PFSK-1 (cell line): ENCODE measurements at regions not wholly inside any gene's neighbourhood (a gene's known extent, or its start where the extent isn't known, plus 50 kb on each side); places are given as distances from the start of the nearest gene placed in this dataset.

ENCODE experiments used
- FOXP2 ChIP-seq: optimal IDR thresholded peaks from 2 replicates; pipeline ENCODE3; 2011; ENCODE audit warnings: borderline replicate concordance, control low read depth, inconsistent platforms; ENCODE audit not compliant: insufficient read depth; ENCODE audit errors: extremely low read length, extremely low read depth
- POLR2AphosphoS5 ChIP-seq: IDR thresholded peaks from 2 replicates; pipeline ENCODE4 v1.6.1; 2012; ENCODE audit warnings: low read depth, mild to moderate bottlenecking, control low read depth, low read length, moderate library complexity
- REST ChIP-seq, 2 experiments: IDR thresholded peaks; 2 replicates each; pipeline versions ENCODE4 v1.6.1 to v1.8.0; 2011 to 2012; ENCODE audit warnings: low read depth in 2 of 2, low read length in 2 of 2, control low read depth in 1 of 2, inconsistent platforms in 1 of 2, mild to moderate bottlenecking in 1 of 2, moderate library complexity in 1 of 2; ENCODE audit not compliant: insufficient read depth in 1 of 2
- SIN3A ChIP-seq: IDR thresholded peaks from 2 replicates; pipeline ENCODE4 v1.6.1; 2012; ENCODE audit warnings: mild to moderate bottlenecking, low read length, moderate library complexity, borderline replicate concordance; ENCODE audit not compliant: insufficient read depth
- TAF1 ChIP-seq: IDR thresholded peaks from 2 replicates; pipeline ENCODE4 v1.6.1; 2012; ENCODE audit warnings: low read length, control low read depth, borderline replicate concordance; ENCODE audit not compliant: insufficient read depth

GRCh38 chr2:66281980-66282379 lies 152.9 kb upstream of the MEIS1 start:
- no peak for TF ChIP-seq SIN3A
- no peak for TF ChIP-seq TAF1
- no peak for TF ChIP-seq REST (IDR thresholded peaks at IDR 0.05; ENCODE audit: insufficient read depth in 1 of 2, low read depth in 2 of 2, low read length in 2 of 2)
- TF ChIP-seq FOXP2 = no peak
- TF ChIP-seq POLR2AphosphoS5 = no peak

GRCh38 chr2:66279024-66279423 lies 155.9 kb upstream of the MEIS1 start:
- TF ChIP-seq SIN3A (no peak), POLR2AphosphoS5 (no peak), REST (IDR thresholded peaks at IDR 0.05; ENCODE audit: insufficient read depth in 1 of 2, low read depth in 2 of 2, low read length in 2 of 2) (no peak), TAF1 (no peak), FOXP2 (no peak)

GRCh38 chr2:66275984-66276383 lies 158.9 kb upstream of the MEIS1 start:
- TF ChIP-seq REST (IDR thresholded peaks at IDR 0.05; ENCODE audit: insufficient read depth in 1 of 2, low read depth in 2 of 2, low read length in 2 of 2) (no peak), FOXP2 (no peak), TAF1 (no peak), POLR2AphosphoS5 (no peak), SIN3A (no peak)

- TF ChIP-seq SIN3A = no peak
- no peak for TF ChIP-seq REST (IDR thresholded peaks at IDR 0.05; ENCODE audit: insufficient read depth in 1 of 2, low read depth in 2 of 2, low read length in 2 of 2)
- TF ChIP-seq TAF1 = no peak
- TF ChIP-seq FOXP2 = no peak
- no peak for TF ChIP-seq POLR2AphosphoS5
Observed at GRCh38 chr2:66273933-66274490, 160.9 kb upstream of the MEIS1 start.

GRCh38 chr2:66272751-66273150 lies 162.2 kb upstream of the MEIS1 start:
- TF ChIP-seq POLR2AphosphoS5 = no peak
